OCI-LY7 (cell line): ENCODE measurements at regions not wholly inside any gene's neighbourhood (a gene's known extent, or its start where the extent isn't known, plus 50 kb on each side); places are given as distances from the start of the nearest gene placed in this dataset.
"Not testable (repeated sequence)": the region's sequence is repeated elsewhere in the genome, so short reads cannot be mapped to it uniquely, and the experiment has no call there.

Experiments used
- BruUV-seq: library from RNA; stranded (reverse); fragments of 400-500 nt; replicated peaks from 2 replicates; lab custom pipeline; 2021; lab: Mats Ljungman, UMichigan
- CTCF ChIA-PET: fragments of 300-600 bp; sonication (Branson Sonifier 250); formaldehyde crosslinking; loops from one replicate; lab custom pipeline; 2022; ENCODE audit warnings: antibody characterized with exemption; ENCODE audit not compliant: unreplicated experiment; lab: Charles Lee
- POLR2A ChIA-PET: fragments of 300-600 bp; sonication (Branson Sonifier 250); formaldehyde crosslinking; loops from one replicate; lab custom pipeline; 2022; ENCODE audit warnings: antibody characterized with exemption; lab: Charles Lee
- DNase-seq: peaks from one replicate; pipeline ENCODE4 v3.0.0-alpha.2; 2015; ENCODE audit warnings: low spot score
- H2AFZ ChIP-seq: fragments of 200-600 bp; sonication (generic), shearing (Covaris generic); 2 replicates; pipeline ENCODE4 v1.6.1; 2014; ENCODE audit warnings: mild to moderate bottlenecking, antibody characterized with exemption, low read length, moderate library complexity
- H3K27ac ChIP-seq: fragments of 200-600 bp; sonication (generic); 2 replicates; pipeline ENCODE4 v1.5.1; 2014; ENCODE audit warnings: mixed run types, low read depth, mild to moderate bottlenecking, moderate library complexity, low read length, inconsistent platforms; ENCODE audit not compliant: poor library complexity, severe bottlenecking
- H3K36me3 ChIP-seq: fragments of 200-600 bp; sonication (generic); 2 replicates; pipeline ENCODE4 v1.6.1; 2014; ENCODE audit warnings: mild to moderate bottlenecking, antibody characterized with exemption, low read length, moderate library complexity, mixed read lengths; ENCODE audit not compliant: insufficient read depth
- H3K4me1 ChIP-seq: fragments of 200-600 bp; sonication (generic); 2 replicates; pipeline ENCODE4 v1.5.1; 2014; ENCODE audit warnings: mild to moderate bottlenecking, low read length; ENCODE audit not compliant: insufficient read depth, poor library complexity, severe bottlenecking
- H3K4me2 ChIP-seq: fragments of 200-600 bp; sonication (generic); 2 replicates; pipeline ENCODE4 v1.6.1; 2014; ENCODE audit warnings: mild to moderate bottlenecking, low read length
- H3K4me3 ChIP-seq: fragments of 200-600 bp; sonication (generic); 2 replicates; pipeline ENCODE4 v1.5.1; 2014; ENCODE audit warnings: mild to moderate bottlenecking, low read depth, low read length; ENCODE audit not compliant: poor library complexity, severe bottlenecking
- H3K79me2 ChIP-seq: fragments of 200-600 bp; sonication (generic); 2 replicates; pipeline ENCODE4 v1.6.1; 2016; ENCODE audit warnings: low read depth, mild to moderate bottlenecking, low read length, moderate library complexity, mixed read lengths; ENCODE audit not compliant: insufficient read depth
- H3K9me2 ChIP-seq: fragments of 200-600 bp; sonication (generic); 2 replicates; pipeline ENCODE4 v1.6.1; 2016; ENCODE audit warnings: mild to moderate bottlenecking, low read length, mixed read lengths; ENCODE audit not compliant: insufficient read depth
- H3K9me3 ChIP-seq: fragments of 200-600 bp; sonication (generic); 2 replicates; pipeline ENCODE4 v1.6.1; 2014; ENCODE audit warnings: mild to moderate bottlenecking, mixed run types, low read length, mixed read lengths
- H4K20me1 ChIP-seq: fragments of 200-600 bp; sonication (generic); 2 replicates; pipeline ENCODE4 v1.6.1; 2014; ENCODE audit warnings: mild to moderate bottlenecking, antibody characterized with exemption, low read length, moderate library complexity, mixed read lengths; ENCODE audit not compliant: insufficient read depth
- EZH2phosphoT487 ChIP-seq: fragments of 200-600 bp; sonication (generic); IDR thresholded peaks from 2 replicates; pipeline ENCODE4 v1.6.1; 2018; ENCODE audit warnings: low read depth, borderline replicate concordance, mild to moderate bottlenecking, mixed run types, antibody characterized with exemption, low read length, moderate library complexity, mixed read lengths
- intact Hi-C: fragments of 100-400 bp; cut with micrococcal nuclease; formaldehyde crosslinking; loops from one replicate; pipeline ENCODE4 v1.10.0; 2022; ENCODE audit not compliant: unreplicated experiment
- TF ChIP-seq, protein P1 (sequence below): fragments of 200-600 bp; sonication (generic); conservative IDR thresholded peaks from 2 replicates; pipeline ENCODE4 v1.5.1; 2014; ENCODE audit warnings: mild to moderate bottlenecking, antibody characterized with exemption, low read length, moderate library complexity, mixed read lengths

GRCh38 chr2:215862351-215862771 is 151.0 kb downstream of the MREG start:
- no TSS peak for BruUV-seq
- H3K9me2 ChIP-seq, result no peaks in the 10 kb centered on the region
- no peak overlapping the region for H3K4me2 ChIP-seq
- no peaks in the 10 kb centered on the region for H3K9me3 ChIP-seq
- no peak overlapping the region for H3K27ac ChIP-seq
- POLR2A ChIA-PET, result no interaction called here
- DNase-seq, result no peak
- TF ChIP-seq, protein P1, sequence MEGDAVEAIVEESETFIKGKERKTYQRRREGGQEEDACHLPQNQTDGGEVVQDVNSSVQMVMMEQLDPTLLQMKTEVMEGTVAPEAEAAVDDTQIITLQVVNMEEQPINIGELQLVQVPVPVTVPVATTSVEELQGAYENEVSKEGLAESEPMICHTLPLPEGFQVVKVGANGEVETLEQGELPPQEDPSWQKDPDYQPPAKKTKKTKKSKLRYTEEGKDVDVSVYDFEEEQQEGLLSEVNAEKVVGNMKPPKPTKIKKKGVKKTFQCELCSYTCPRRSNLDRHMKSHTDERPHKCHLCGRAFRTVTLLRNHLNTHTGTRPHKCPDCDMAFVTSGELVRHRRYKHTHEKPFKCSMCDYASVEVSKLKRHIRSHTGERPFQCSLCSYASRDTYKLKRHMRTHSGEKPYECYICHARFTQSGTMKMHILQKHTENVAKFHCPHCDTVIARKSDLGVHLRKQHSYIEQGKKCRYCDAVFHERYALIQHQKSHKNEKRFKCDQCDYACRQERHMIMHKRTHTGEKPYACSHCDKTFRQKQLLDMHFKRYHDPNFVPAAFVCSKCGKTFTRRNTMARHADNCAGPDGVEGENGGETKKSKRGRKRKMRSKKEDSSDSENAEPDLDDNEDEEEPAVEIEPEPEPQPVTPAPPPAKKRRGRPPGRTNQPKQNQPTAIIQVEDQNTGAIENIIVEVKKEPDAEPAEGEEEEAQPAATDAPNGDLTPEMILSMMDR, result no peak
- no peak for TF ChIP-seq EZH2phosphoT487
- H3K79me2 ChIP-seq, result no peaks in the 10 kb centered on the region
- CTCF ChIA-PET, result no interaction called here
- no peaks in the 10 kb centered on the region for H4K20me1 ChIP-seq
- no peak overlapping the region for H3K4me3 ChIP-seq
- intact Hi-C loops, result no loop called here
- no peaks in the 10 kb centered on the region for H3K4me1 ChIP-seq
- H2AFZ ChIP-seq, result no peak overlapping the region
- H3K36me3 ChIP-seq, result no peaks in the 10 kb centered on the region

GRCh38 chr2:215861607-215862350 is 151.6 kb downstream of the MREG start:
- H2AFZ ChIP-seq, result no peak overlapping the region
- no peak for DNase-seq
- ChIA-PET CTCF (no interaction called here), POLR2A (interaction anchor here (0.6 kb wide), 1 partner anchor 169 kb away, joined by 4 read pairs; no protein-coding TSS in a partner anchor)
- intact Hi-C loops, result no loop called here
- H3K9me2 ChIP-seq, result no peaks in the 10 kb centered on the region
- H4K20me1 ChIP-seq, result no peaks in the 10 kb centered on the region
- H3K4me2 ChIP-seq, result no peak overlapping the region
- TF ChIP-seq, protein P1, result no peak
- TF ChIP-seq EZH2phosphoT487, result no peak
- H3K4me1 ChIP-seq, result no peaks in the 10 kb centered on the region
- H3K4me3 ChIP-seq, result no peak overlapping the region
- H3K79me2 ChIP-seq, result no peaks in the 10 kb centered on the region
- no peaks in the 10 kb centered on the region for H3K9me3 ChIP-seq
- H3K36me3 ChIP-seq, result no peaks in the 10 kb centered on the region
- no TSS peak for BruUV-seq
- no peak overlapping the region for H3K27ac ChIP-seq

DNA sequence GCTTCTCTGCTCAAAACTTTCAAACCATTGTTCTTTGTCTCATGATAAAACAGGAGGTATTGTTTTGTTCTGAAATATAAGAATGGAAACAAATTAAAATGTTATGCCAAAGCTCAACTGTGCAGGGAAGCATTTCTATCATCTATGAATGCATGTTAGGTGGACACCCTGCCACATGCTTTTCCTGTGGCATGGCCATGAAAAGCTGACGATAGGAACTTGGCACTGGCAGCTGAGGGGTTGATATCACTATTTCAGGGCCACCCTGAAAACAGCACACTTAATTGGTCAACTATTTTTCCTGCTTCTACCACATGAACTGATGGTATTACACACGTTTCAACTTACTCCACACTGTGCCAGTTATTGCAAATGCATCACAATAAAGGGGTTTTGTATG is 157.3 kb downstream of the MREG start:
- no peaks in the 10 kb centered on the region for H3K9me2 ChIP-seq
- BruUV-seq, result no TSS peak
- H3K9me3 ChIP-seq, result no peaks in the 10 kb centered on the region
- no peak for DNase-seq
- POLR2A ChIA-PET, result interaction anchor here (0.6 to 1.0 kb wide), 2 partner anchors 19 to 629 kb away, joined by 3 read pairs; no protein-coding TSS in a partner anchor
- CTCF ChIA-PET, result no interaction called here
- intact Hi-C loops, result no loop called here
- no peaks in the 10 kb centered on the region for H3K79me2 ChIP-seq
- no peak overlapping the region for H3K4me2 ChIP-seq
- no peak for TF ChIP-seq EZH2phosphoT487
- TF ChIP-seq, protein P1, result no peak
- H3K4me3 ChIP-seq, result no peak overlapping the region
- no peak overlapping the region for H2AFZ ChIP-seq
- no peak overlapping the region for H3K27ac ChIP-seq
- no peaks in the 10 kb centered on the region for H4K20me1 ChIP-seq
- H3K4me1 ChIP-seq, result no peaks in the 10 kb centered on the region
- H3K36me3 ChIP-seq, result no peaks in the 10 kb centered on the region

DNA sequence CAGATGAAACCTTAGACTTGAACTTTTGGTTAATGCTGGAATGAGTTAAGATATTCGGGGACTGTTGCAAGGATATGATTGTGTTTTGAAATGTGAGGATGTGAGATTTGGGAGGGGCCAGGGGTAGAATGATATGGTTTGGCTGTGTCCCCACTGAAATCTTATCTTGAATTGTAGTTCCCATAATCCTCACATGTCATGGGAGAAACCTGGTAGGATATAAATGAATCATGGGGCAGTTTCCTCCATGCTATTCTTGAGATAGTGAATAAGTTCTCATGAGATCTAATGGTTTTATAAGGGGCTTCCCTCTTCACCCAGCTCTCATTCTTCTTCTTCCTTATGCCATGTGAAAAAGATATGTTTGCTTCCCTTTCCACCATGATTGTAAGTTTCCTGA is 158.0 kb downstream of the MREG start:
- CTCF ChIA-PET, intact Hi-C loops, DNase-seq, H3K27ac ChIP-seq, H4K20me1 ChIP-seq, H3K4me1 ChIP-seq, H3K4me2 ChIP-seq, H3K79me2 ChIP-seq, BruUV-seq, H3K4me3 ChIP-seq, H3K9me2 ChIP-seq, H2AFZ ChIP-seq, H3K36me3 ChIP-seq, H3K9me3 ChIP-seq: not testable (repeated sequence)
- POLR2A ChIA-PET, result interaction anchor here (0.6 to 1.0 kb wide), 2 partner anchors 20 to 628 kb away, joined by 3 read pairs; no protein-coding TSS in a partner anchor
